CD4-positive, alpha-beta T cell treated with Interleukin-10 for 1 hour (primary cell): ENCODE measurements at regions not wholly inside any gene's neighbourhood (a gene's known extent, or its start where the extent isn't known, plus 50 kb on each side); places are given as distances from the start of the nearest gene placed in this dataset.

Source experiments
- DNase-seq: peaks from one replicate; pipeline ENCODE4 v3.0.0-alpha.2; 2020

GRCh38 chr7:28296571-28297483 is 115.5 kb upstream of the CREB5 start:
- DNase-seq, result peak; percentile 37

GRCh38 chr7:28297801-28298459 is 114.4 kb upstream of the CREB5 start:
- DNase-seq, result no peak

DNA sequence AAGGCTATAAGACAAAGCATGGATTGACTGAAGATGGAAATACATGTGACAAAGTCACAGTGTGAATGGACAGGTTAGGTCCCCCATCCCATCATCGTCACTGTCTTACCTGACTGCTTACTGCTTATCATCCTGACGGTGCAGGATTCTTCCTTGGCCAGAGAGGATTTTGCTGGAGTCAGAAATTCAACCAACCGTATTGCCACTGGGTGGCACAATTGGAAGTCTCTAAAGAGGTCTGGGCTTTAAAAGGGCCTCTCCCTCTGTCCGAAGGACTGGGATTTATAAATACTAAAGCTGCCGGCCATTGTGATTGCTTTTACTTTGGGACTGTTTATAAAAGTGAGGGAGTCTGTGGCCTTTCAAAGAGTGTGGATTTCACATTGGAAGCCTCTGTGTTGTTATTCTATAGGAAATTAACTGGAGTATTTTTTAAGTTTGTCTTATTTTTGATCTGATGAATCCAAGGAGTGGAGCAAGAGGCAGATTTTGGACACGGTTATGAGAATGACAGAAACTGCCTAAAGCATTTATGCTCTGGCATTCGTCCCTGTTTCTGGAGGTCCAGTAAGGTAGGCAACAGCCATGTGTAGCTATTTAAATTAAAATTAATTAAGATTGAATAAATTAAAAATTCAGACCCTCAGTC is 113.3 kb upstream of the CREB5 start:
- no peak for DNase-seq

DNA sequence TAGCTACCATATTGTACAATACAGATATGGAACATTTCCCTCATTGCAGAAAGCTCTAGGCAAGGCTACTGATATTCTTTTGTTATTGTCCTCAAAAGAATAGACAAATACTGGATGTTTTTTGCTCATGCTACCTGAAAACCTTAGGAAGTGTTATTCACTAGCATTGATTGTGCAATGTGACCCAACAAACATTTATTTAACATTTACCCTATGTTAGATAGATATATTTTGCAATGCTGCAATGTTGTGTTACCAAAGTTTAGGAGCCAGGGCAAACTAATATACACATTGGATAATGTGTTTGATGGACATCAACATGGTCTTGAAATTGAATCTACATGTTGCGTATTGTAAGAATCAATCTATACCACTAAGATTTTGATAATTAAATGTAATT is 112.8 kb upstream of the CREB5 start:
- no peak for DNase-seq

DNA sequence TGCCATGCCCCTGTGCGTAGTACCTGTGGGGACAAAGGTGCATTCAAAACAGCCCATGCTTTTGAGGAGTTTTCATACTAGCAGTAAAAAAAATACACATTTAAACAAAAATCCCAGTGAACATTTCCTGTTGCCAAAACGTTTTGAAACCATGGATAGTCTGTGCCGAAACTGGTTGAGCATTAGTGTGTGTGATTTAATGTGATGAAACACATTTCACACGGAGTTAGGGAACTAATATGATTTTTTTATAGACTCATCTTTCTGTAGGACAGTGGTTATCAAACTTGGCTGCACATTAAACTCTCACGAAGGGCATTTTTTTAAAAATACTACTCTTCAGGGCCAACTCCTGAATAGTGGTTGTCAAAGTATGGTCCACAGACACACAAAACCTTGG is 111.8 kb upstream of the CREB5 start:
- DNase-seq, result no peak

GRCh38 chr7:28301148-28301641 is 111.1 kb upstream of the CREB5 start:
- DNase-seq, result no peak

- no peak for DNase-seq
Measured at GRCh38 chr7:28304290-28304689, 108.0 kb upstream of the CREB5 start.

DNA sequence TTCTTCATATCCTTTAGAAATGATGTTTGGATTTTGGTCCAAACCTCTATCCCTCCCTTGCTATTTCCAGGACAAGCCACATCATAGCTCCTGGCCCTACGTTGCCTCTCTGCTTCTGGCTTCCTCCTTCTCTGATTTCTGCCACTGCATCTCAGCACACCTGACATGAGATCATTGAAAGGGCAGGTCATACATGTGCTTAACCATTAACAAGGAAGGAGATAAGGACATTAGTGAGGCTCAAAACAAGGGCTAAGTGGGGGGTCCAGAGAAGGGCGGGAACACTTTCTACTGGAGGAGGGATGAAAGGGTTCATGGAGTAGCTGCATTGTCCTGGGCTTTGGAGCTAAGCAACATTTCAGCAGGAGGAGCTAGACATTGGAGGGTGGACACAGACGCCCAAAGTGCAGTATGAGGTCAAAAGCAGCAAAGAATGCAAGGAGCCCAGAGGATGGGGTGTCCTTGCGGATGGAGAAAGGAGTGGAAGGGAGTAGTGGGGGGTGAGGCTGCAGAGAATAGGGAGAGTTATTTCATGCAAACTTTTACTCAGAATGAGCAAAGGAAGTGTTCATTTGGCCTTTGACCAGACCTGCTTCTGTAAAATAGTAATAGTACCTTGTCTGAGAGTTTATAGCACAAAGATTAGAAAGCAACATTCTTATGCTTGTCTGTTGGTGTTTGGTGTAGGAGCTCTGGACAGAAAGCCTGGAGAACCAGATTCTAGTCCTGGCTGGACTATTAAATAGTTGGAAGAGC is 102.4 kb upstream of the CREB5 start:
- no peak for DNase-seq

GRCh38 chr7:28310460-28310848 is 101.9 kb upstream of the CREB5 start:
- no peak for DNase-seq

DNA sequence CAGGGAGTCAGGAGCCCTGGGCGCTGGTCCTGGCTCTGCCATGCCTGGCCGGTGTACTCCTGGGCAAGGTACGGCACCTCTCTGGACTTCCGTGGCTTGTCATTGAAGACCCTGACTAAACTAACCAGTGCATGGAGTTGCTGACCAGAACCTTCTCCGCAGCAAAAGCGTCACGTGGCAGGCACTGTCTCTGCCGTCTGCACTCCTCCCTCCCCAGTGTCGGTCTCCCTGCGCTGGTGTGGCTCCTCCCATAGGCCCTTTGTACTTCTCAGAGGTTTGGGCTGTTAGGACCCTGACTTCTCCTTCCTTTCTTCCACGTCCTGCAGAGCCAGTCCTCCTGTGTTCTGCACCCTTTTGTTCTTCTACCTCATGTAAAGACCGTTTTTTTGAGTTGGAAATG is 100.6 kb upstream of the CREB5 start:
- no peak for DNase-seq

DNA sequence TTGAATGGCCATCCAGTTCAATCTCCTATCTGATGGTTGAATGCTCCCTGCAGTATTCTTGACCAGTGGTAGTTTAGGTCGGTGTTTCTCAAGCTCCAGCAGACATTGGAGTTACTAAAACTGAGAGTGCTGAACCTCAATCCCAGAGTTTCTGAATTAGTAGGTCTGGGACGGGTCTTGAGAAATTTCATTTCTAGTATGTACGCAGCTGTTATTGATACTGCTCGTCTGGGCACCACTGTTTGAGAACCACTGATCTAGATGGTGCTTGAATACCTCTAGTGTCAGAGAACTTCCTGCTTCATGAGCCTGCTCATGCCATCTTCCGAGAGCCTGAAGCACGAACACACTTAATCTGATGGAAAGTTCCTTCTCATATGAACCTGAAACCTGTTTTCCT is 99.4 kb upstream of the CREB5 start:
- no peak for DNase-seq

DNA sequence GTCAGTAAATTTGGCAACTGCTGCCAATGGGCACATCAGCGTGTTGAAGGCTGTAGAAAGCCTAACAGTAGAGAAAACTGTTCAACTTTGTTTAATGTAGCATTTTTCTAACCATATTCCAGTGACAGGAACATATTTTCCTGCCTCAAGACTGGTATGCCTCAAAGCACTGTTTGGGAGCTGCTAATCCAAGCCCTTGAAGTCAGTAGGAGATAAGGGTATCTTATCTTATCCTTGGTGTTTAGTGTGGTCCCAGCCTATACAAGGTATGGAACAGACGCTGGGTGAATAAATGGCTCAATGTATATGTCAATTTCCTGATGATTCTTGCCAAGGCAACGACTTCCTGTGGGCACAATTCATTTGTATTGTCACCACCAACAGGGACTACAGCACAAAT is 97.5 kb upstream of the CREB5 start:
- DNase-seq, result no peak

DNA sequence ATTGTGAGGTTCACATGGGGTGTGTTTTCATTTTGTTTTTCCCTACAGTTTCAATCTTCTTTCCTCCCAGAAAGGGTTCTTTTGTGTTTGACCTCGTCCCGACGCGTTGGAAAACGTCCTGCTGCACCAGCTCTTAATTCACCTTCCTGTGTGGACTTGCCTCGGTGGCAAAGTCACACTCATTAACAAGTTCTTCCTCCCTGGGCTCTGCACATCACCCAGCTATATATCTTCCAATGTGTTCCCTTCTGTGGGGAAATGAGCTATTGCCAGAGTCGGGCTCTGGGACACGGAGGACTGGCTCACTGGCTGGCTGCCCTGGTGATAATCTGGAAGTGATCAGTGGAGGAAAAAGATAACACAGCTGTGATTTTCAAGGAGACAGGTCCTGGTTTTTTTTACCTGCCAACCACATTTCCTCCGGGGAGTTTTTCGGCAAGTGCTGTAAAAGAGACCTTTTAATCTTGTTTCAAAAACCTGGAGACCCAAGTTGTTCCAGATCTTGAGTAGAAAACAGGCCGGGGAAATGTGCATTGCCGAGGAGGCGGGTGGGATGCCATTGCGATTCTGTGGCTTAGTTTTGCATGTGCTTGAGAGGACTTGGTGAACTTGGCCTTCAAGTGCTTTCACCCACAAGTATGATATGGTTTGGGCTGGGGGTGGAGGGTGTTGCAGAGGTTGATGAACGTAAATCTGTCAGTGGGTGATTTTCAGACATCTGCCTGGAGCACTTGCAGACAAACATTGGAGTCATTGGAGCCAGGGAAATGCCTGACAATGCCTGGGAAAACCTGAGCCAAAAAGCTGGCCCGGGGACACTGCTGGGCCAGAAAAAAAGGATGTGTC is 96.5 kb upstream of the CREB5 start:
- no peak for DNase-seq

GRCh38 chr7:28316489-28316888 is 95.8 kb upstream of the CREB5 start:
- no peak for DNase-seq

DNA sequence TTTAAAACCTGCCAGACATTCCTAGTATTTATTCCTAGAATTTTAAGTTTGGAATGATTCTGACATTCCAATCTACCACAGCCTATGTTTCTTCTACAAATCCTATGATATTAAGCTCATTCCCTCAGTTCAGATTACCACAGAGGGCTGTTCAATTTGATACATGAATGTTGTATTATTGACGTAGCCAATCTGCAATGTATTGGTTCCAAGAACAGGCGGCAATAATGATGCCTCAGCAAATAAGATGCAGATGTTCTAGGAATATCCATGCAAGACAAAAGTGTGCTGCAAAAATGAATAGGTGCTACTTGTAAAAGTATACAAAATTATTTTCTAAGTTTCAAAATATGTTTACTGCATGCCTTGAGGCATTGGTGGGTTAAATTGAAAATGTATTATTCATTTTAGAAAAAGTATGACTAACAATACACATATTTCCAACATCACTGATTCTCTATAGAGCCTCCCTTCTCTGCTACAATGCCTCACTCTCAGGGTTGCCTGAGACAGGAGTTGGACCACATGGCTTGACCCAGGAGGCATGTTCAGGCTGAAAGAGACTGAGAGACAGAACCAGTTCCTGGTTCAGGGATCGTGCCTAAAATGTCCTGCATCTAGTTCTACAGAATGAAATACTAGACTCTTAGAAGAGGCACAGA is 94.1 kb upstream of the CREB5 start:
- no peak for DNase-seq

DNA sequence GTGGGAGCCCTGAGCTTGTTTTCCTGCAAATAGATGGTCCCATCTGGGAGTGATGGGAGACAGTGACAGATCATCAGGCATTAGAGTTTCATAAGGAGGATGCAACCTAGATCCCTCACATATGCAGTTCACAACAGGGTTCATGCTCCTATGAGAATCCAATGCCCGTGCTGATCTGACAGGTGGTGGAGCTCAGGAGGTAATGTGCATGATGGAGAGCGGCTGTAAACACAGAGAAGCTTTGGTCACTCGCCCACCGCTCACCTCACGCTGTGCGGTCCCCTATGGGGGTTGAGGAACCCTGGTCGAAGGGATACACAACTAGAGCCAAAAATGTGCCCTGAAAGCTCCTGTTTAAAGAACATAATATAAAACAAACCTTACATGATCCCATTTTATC is 88.5 kb upstream of the CREB5 start:
- no peak for DNase-seq

DNA sequence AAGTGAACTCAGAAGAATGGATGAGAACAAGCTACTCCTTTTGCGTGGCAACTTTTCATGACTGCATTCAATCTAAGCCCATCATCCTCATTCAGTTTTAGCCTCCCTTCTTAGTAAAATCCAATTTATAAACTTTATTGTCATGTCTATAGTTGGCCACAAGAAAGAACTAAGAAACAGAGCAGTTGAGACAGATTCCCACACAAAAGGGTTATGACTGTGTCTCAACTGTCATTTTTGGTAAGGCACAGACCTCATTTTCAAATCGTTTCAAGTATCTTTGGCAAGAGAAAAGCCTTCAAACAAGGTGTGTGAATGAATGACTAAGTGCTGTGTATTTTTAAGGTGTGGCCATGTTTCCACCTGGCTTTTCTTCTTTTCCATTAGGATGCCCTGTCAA is 84.2 kb upstream of the CREB5 start:
- no peak for DNase-seq

DNA sequence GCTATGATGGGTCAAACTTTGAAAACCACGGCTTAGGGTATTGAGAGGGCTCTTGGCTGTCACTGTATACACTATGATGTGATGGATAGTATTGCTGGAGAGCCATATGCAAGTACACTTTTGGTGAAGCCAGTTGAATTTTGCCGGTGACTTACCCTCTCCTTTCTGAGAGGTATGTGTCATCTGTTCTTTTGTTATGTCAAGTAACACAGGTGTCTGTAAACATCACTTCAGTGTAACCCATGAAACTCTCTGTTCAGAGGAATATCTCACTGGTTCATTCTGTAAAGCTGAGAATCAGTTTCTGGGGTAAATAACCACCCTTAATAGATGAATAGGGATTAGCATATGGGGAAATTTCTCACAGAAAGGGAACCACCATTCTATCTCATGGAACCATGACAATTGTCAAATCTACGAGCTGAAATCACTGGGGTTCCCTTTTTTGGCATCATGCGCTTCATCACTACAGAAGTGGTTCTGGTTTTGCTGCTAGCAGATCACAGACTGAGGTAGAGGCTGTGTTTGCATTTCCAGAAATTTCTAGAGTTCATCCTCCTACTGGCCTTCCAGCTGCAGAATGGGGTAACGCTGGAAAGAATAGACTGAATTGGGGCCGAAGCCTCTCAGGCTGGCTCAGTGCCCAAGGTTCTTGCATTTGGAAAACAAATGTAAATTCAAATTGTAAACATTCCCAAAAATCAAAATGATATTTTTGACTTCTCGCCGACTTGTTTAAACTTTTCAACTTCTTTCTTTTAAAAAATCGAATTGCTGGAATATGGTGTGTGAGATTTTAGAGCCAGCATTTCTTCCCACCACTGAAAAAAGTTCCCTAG is 83.3 kb upstream of the CREB5 start:
- no peak for DNase-seq

GRCh38 chr7:28329661-28330363 is 82.5 kb upstream of the CREB5 start:
- peak; percentile 28 for DNase-seq
